HCT116 (cell line): ENCODE measurements at regions not wholly inside any gene's neighbourhood (a gene's known extent, or its start where the extent isn't known, plus 50 kb on each side); places are given as distances from the start of the nearest gene placed in this dataset.

Experiments
- ATAC-seq: fragments of 200-7000 bp; cut with Tn5 transposase; 2 replicates; pipeline ENCODE4 v1.9.1; 2020; ENCODE audit warnings: mild to moderate bottlenecking, moderate library complexity
- BruUV-seq: library from RNA; stranded (reverse); fragments of 400-500 nt; replicated peaks from 2 replicates; lab custom pipeline; 2021; lab: Mats Ljungman, UMichigan
- CTCF ChIA-PET: fragments of 300-600 bp; sonication (Branson Sonifier 250); formaldehyde crosslinking; loops from one replicate; lab custom pipeline; 2021; ENCODE audit warnings: antibody characterized with exemption; lab: Charles Lee
- POLR2A ChIA-PET: fragments of 300-600, 350-600 bp; sonication (Branson Sonifier 250); formaldehyde crosslinking; loops from one replicate; lab custom pipeline; 2021; ENCODE audit warnings: antibody characterized with exemption; lab: Charles Lee
- RAD21 ChIA-PET, 2 experiments: fragments of 300-600 bp; sonication (Branson Sonifier 250); formaldehyde crosslinking; loops; one replicate each; lab custom pipeline; 2023; ENCODE audit warnings: low total read pairs in 2 of 2; ENCODE audit not compliant: uncharacterized antibody in 2 of 2, unreplicated experiment in 2 of 2, low non-redundant PET in 1 of 2; lab: Charles Lee
- DNase-seq: peaks from one replicate; pipeline ENCODE4 v3.0.0-alpha.2; 2010; ENCODE audit warnings: low read depth, low spot score
- H2AFZ ChIP-seq: fragments of 200-600 bp; shearing (Covaris generic), sonication (generic); 2 replicates; pipeline ENCODE4 v1.6.1; 2017; ENCODE audit warnings: low read depth, mixed run types, mixed read lengths, antibody characterized with exemption, low read length; ENCODE audit not compliant: poor library complexity, severe bottlenecking
- H3K27ac ChIP-seq: 2 replicates; pipeline ENCODE4 v1.5.1; 2012; ENCODE audit warnings: low read depth, low read length
- H3K27me3 ChIP-seq: fragments of 200-600 bp; sonication (generic); 2 replicates; pipeline ENCODE4 v1.6.1; 2016; ENCODE audit warnings: mixed run types, low read length, mixed read lengths; ENCODE audit not compliant: insufficient read depth
- H3K36me3 ChIP-seq, 2 experiments: fragments of 200-500 bp in 1 of 2; fragments of 200-600 bp in 1 of 2; sonication (Bioruptor generic) in 1 of 2; sonication (generic) in 1 of 2; 2 replicates each; pipeline versions ENCODE4 v1.5.1 to v1.6.1; 2014 to 2016; ENCODE audit warnings: low read length in 2 of 2, inconsistent platforms in 1 of 2, mixed read lengths in 1 of 2, mixed run types in 1 of 2; ENCODE audit not compliant: insufficient read depth in 2 of 2, control insufficient read depth in 1 of 2
- H3K4me1 ChIP-seq, 2 experiments: fragments of 200-600 bp in 1 of 2; sonication (generic) in 1 of 2; 2 replicates each; pipeline versions ENCODE4 v1.5.1 to v1.6.1; 2012 to 2017; ENCODE audit warnings: low read length in 2 of 2, inconsistent platforms in 1 of 2, mild to moderate bottlenecking in 1 of 2, mixed read lengths in 1 of 2, mixed run types in 1 of 2, moderate library complexity in 1 of 2; ENCODE audit not compliant: insufficient read depth in 2 of 2, control insufficient read depth in 1 of 2
- H3K4me2 ChIP-seq: fragments of 200-600 bp; sonication (generic); 2 replicates; pipeline ENCODE4 v1.6.1; 2017; ENCODE audit warnings: mixed run types, low read length, mixed read lengths
- H3K4me3 ChIP-seq, 2 experiments: fragments of 200-600 bp in 1 of 2; sonication (generic) in 1 of 2; replicated peaks in 1 of 2; 2 replicates each; pipeline ENCODE4 v1.5.1; 2011 to 2016; ENCODE audit warnings: low read length in 2 of 2, control low read depth in 1 of 2, low read depth in 1 of 2, mild to moderate bottlenecking in 1 of 2, mixed read lengths in 1 of 2, mixed run types in 1 of 2
- H3K79me2 ChIP-seq: fragments of 200-600 bp; sonication (generic); 2 replicates; pipeline ENCODE4 v1.6.1; 2017; ENCODE audit warnings: mild to moderate bottlenecking, mixed run types, low read length, moderate library complexity, mixed read lengths; ENCODE audit not compliant: insufficient read depth
- H3K9ac ChIP-seq: fragments of 200-600 bp; sonication (generic); 2 replicates; pipeline ENCODE4 v1.6.1; 2016; ENCODE audit warnings: low read length, mixed read lengths
- H3K9me2 ChIP-seq: fragments of 200-600 bp; sonication (generic), shearing (Covaris generic); 2 replicates; pipeline ENCODE4 v1.6.1; 2017; ENCODE audit warnings: mixed run types, mild to moderate bottlenecking, moderate library complexity; ENCODE audit not compliant: insufficient read depth
- H3K9me3 ChIP-seq, 2 experiments: fragments of 200-500 bp in 1 of 2; fragments of 200-600 bp in 1 of 2; sonication (Bioruptor generic) in 1 of 2; sonication (generic) in 1 of 2; 2 replicates each; pipeline ENCODE4 v1.6.1; 2014 to 2017; ENCODE audit warnings: low read length in 2 of 2, mixed read lengths in 2 of 2, inconsistent platforms in 1 of 2, low read depth in 1 of 2, mild to moderate bottlenecking in 1 of 2, mixed run types in 1 of 2, moderate library complexity in 1 of 2; ENCODE audit not compliant: control insufficient read depth in 1 of 2, insufficient read depth in 1 of 2
- H4K20me1 ChIP-seq: fragments of 200-600 bp; sonication (generic), shearing (Covaris generic); 2 replicates; pipeline ENCODE4 v1.6.1; 2017; ENCODE audit warnings: mixed run types, mild to moderate bottlenecking, moderate library complexity; ENCODE audit not compliant: insufficient read depth
- CEBPB ChIP-seq: IDR thresholded peaks from 2 replicates; pipeline ENCODE4 v1.6.1; 2012; ENCODE audit warnings: low read depth
- CTCF ChIP-seq, 3 experiments: fragments of 200-600 bp in 1 of 3; sonication (generic) in 1 of 3; IDR thresholded peaks in 2 of 3; conservative IDR thresholded peaks in 1 of 3; 2 replicates each; pipeline ENCODE4 v1.5.1; 2012 to 2017; ENCODE audit warnings: low read depth in 2 of 3, low read length in 2 of 3, antibody characterized with exemption in 1 of 3, borderline replicate concordance in 1 of 3, control low read depth in 1 of 3, mild to moderate bottlenecking in 1 of 3, mixed read lengths in 1 of 3, mixed run types in 1 of 3, moderate library complexity in 1 of 3; ENCODE audit not compliant: insufficient read depth in 1 of 3
- ELF1 ChIP-seq: IDR thresholded peaks from 2 replicates; pipeline ENCODE4 v1.6.1; 2012; ENCODE audit warnings: low read depth, borderline replicate concordance
- EZH2phosphoT487 ChIP-seq: fragments of 200-600 bp; IDR thresholded peaks from 2 replicates; pipeline ENCODE4 v1.6.1; 2018; ENCODE audit warnings: antibody characterized with exemption, borderline replicate concordance
- JUND ChIP-seq: IDR thresholded peaks from 2 replicates; pipeline ENCODE4 v1.6.1; 2012
- MAX ChIP-seq: IDR thresholded peaks from 2 replicates; pipeline ENCODE4 v1.6.1; 2012
- POLR2A ChIP-seq: IDR thresholded peaks from 2 replicates; pipeline ENCODE4 v1.7.0; 2011; ENCODE audit warnings: borderline replicate concordance; ENCODE audit not compliant: insufficient read depth, insufficient read length; ENCODE audit errors: extremely low read depth
- POLR2AphosphoS5 ChIP-seq: IDR thresholded peaks from 2 replicates; pipeline ENCODE4 v1.6.1; 2011; ENCODE audit warnings: mild to moderate bottlenecking, low read depth, low read length, moderate library complexity
- RAD21 ChIP-seq: IDR thresholded peaks from 2 replicates; pipeline ENCODE4 v1.6.1; 2012; ENCODE audit warnings: low read depth, mild to moderate bottlenecking
- SIN3A ChIP-seq: IDR thresholded peaks from 2 replicates; pipeline ENCODE4 v1.6.1; 2012; ENCODE audit warnings: low read depth
- SP1 ChIP-seq: IDR thresholded peaks from 2 replicates; pipeline ENCODE4 v1.6.1; 2012; ENCODE audit warnings: low read depth
- SRF ChIP-seq: IDR thresholded peaks from 2 replicates; pipeline ENCODE4 v1.6.1; 2012; ENCODE audit warnings: low read depth
- ZBTB33 ChIP-seq: IDR thresholded peaks from 2 replicates; pipeline ENCODE4 v1.6.1; 2011; ENCODE audit warnings: mild to moderate bottlenecking, low read length, moderate library complexity; ENCODE audit not compliant: insufficient replicate concordance; ENCODE audit errors: extremely low read depth
- ZFX ChIP-seq: fragments of 450-650 bp; IDR thresholded peaks from 2 replicates; pipeline ENCODE4 v1.6.1; 2017
- ZNF274 ChIP-seq: fragments of 200-500 bp; sonication (Bioruptor generic); IDR thresholded peaks from 2 replicates; pipeline ENCODE4 v1.6.1; 2014; ENCODE audit warnings: mild to moderate bottlenecking, low read depth, low read length, inconsistent platforms
- intact Hi-C: fragments of 100-400 bp; cut with micrococcal nuclease; formaldehyde crosslinking; loops from 2 replicates; pipeline ENCODE4 v1.10.0; 2022
- TF ChIP-seq, protein P1 (sequence below): IDR thresholded peaks from 2 replicates; pipeline ENCODE4 v1.6.1; 2012

DNA sequence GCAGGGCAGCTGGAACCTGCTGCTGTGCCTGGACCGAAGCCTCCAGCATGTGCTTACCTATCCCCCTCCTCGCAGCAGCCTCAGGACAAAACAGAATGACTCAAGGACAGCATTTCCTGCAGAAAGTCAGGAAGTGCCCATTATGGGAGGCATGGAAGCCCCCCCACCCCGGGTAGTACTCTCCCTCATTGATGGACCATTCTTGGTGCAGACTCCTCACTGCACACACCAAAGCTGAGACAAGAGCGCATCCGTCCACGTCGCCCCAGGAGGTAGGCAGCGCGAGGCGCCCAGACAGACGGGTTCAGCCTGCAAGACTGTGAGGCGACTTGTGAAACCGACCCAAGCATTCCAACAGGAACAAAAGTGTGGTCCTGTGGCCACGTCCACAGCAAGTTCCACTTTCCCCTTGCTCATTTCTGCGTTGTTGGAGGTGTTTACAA lies 243.9 kb upstream of the ATXN7L3B start:
- H4K20me1 ChIP-seq = no peaks in the 10 kb centered on the region
- DNase-seq = no peak
- H3K9me3 ChIP-seq = no peaks in the 10 kb centered on the region
- no peaks in the 10 kb centered on the region for H3K36me3 ChIP-seq
- CTCF ChIA-PET = no interaction called here
- H3K4me1 ChIP-seq = no peaks in the 10 kb centered on the region
- RAD21 ChIA-PET = no interaction called here
- BruUV-seq = no TSS peak
- POLR2A ChIA-PET = no interaction called here
- intact Hi-C loops = no loop called here
- H3K4me2 ChIP-seq = no peak overlapping the region
- no peak overlapping the region for H2AFZ ChIP-seq
- H3K79me2 ChIP-seq = no peaks in the 10 kb centered on the region
- H3K9me2 ChIP-seq = no peaks in the 10 kb centered on the region
- H3K27me3 ChIP-seq = no peaks in the 10 kb centered on the region
- H3K27ac ChIP-seq = no peak overlapping the region
- no peak overlapping the region for H3K4me3 ChIP-seq
- no peak overlapping the region for H3K9ac ChIP-seq
- ATAC-seq = no peak
- TF ChIP-seq, protein P1, sequence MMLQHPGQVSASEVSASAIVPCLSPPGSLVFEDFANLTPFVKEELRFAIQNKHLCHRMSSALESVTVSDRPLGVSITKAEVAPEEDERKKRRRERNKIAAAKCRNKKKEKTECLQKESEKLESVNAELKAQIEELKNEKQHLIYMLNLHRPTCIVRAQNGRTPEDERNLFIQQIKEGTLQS = no peak
- TF ChIP-seq ZNF274 (no peak), POLR2AphosphoS5 (no peak), CTCF (IDR thresholded peaks at IDR 0.05 in 2 of 3, conservative IDR thresholded peaks at IDR 0.05 in 1 of 3; ENCODE audit: borderline replicate concordance in 1 of 3, insufficient read depth in 1 of 3, low read depth in 2 of 3, low read length in 2 of 3) (no peak), SIN3A (no peak), MAX (no peak), EZH2phosphoT487 (no peak), POLR2A (no peak), ELF1 (no peak), RAD21 (no peak), SRF (no peak), JUND (no peak), CEBPB (no peak), ZBTB33 (no peak), ZFX (no peak), SP1 (no peak)
